Natural killer cell (primary cell): ENCODE measurements at regions not wholly inside any gene's neighbourhood (a gene's known extent, or its start where the extent isn't known, plus 50 kb on each side); places are given as distances from the start of the nearest gene placed in this dataset.

Experiments used
- ATAC-seq, 3 donors: fragments of 150-1000 bp in 2 of 3; fragments of 200-7000 bp in 1 of 3; cut with Tn5 transposase; 1 replicate in 1 of 3; 2 replicates in 2 of 3; pipeline ENCODE4 v1.10.0; 2021; ENCODE audit warnings: mild to moderate bottlenecking in 2 of 3, moderate library complexity in 2 of 3
- DNase-seq, 2 donors: peaks; one replicate each; pipeline versions ENCODE4 v3.0.0 to v3.0.0-alpha.2; 2013 to 2021; ENCODE audit warnings: mixed read lengths in 1 of 2
- H3K27ac ChIP-seq: one replicate; pipeline ENCODE4 v1.5.1; 2013; ENCODE audit warnings: mild to moderate bottlenecking, low read length
- H3K27me3 ChIP-seq: one replicate; pipeline ENCODE4 v1.6.1; 2013; ENCODE audit warnings: low read length; ENCODE audit not compliant: control insufficient read depth, insufficient read depth
- H3K36me3 ChIP-seq: one replicate; pipeline ENCODE4 v1.6.1; 2013; ENCODE audit warnings: low read length; ENCODE audit not compliant: control insufficient read depth, insufficient read depth
- H3K4me1 ChIP-seq: one replicate; pipeline ENCODE4 v1.6.1; 2013; ENCODE audit warnings: low read length; ENCODE audit not compliant: control insufficient read depth, insufficient read depth
- H3K4me3 ChIP-seq: one replicate; pipeline ENCODE4 v1.5.1; 2013; ENCODE audit warnings: low read length
- H3K9me3 ChIP-seq: one replicate; pipeline ENCODE4 v1.6.1; 2013; ENCODE audit warnings: low read length; ENCODE audit not compliant: control insufficient read depth, insufficient read depth
- H3K27ac Mint-ChIP-seq, 2 donors: one replicate each; pipeline ENCODE4 v1.8.0; 2022; ENCODE audit warnings: mild to moderate bottlenecking in 2 of 2, mixed read lengths in 2 of 2, moderate library complexity in 1 of 2
- H3K27me3 Mint-ChIP-seq, 2 donors: one replicate each; pipeline ENCODE4 v1.8.0; 2022; ENCODE audit warnings: low read depth in 2 of 2, mixed read lengths in 2 of 2
- H3K36me3 Mint-ChIP-seq: one replicate; pipeline ENCODE4 v1.8.0; 2022; ENCODE audit warnings: mixed read lengths
- H3K4me1 Mint-ChIP-seq, 2 donors: one replicate each; pipeline ENCODE4 v1.8.0; 2022; ENCODE audit warnings: mixed read lengths in 2 of 2
- H3K4me3 Mint-ChIP-seq: one replicate; pipeline ENCODE4 v1.8.0; 2022; ENCODE audit warnings: mild to moderate bottlenecking, moderate library complexity, mixed read lengths
- H3K9me3 Mint-ChIP-seq, 2 donors: one replicate each; pipeline ENCODE4 v1.8.0; 2022; ENCODE audit warnings: mixed read lengths in 2 of 2
- CTCF ChIP-seq: fragments of 200-600 bp; IDR thresholded peaks from one replicate; pipeline ENCODE4 v1.8.0; 2022; ENCODE audit warnings: antibody characterized with exemption
- WGBS: methylation state at CpG from one replicate; pipeline ENCODE4 v1.1.7; 2013; ENCODE audit warnings: missing lambda C conversion rate; ENCODE audit not compliant: insufficient coverage; 5-methylcytosine and 5-hydroxymethylcytosine counted together
- intact Hi-C: fragments of 100-400 bp; cut with micrococcal nuclease; formaldehyde crosslinking; loops from one replicate; pipeline ENCODE4 v1.14.2; 2022

- no peak overlapping the region for H3K4me3 Mint-ChIP-seq
These were observed 134.0 kb upstream of the SUCLG2 start for GRCh38 chr3:67788396-67788795.

GRCh38 chr3:67783281-67784250 lies 129.2 kb upstream of the SUCLG2 start:
- Mint-ChIP-seq H3K9me3 (peaks cover 0 to 5% of the 10 kb centered on the region in 2 donors), H3K4me3 (no peak overlapping the region), H3K27ac (no peak overlapping the region), H3K4me1 (no peaks in the 10 kb centered on the region), H3K36me3 (peaks cover 20% of the 10 kb centered on the region), H3K27me3 (peaks cover 24 to 47% of the 10 kb centered on the region in 2 donors)
- Histone ChIP-seq H3K36me3 (no peaks in the 10 kb centered on the region), H3K4me3 (no peak overlapping the region), H3K27me3 (no peaks in the 10 kb centered on the region), H3K27ac (no peak overlapping the region), H3K9me3 (peaks cover 4% of the 10 kb centered on the region), H3K4me1 (no peaks in the 10 kb centered on the region)
- 50% methylated on average over 2 of the region's 3 CpGs for WGBS
- intact Hi-C loops = no loop called here
- DNase-seq (no peak), ATAC-seq (no peak)
- TF ChIP-seq CTCF = no peak

More at GRCh38 chr3:67788396-67788795, 134.0 kb upstream of the SUCLG2 start:
- intact Hi-C loops = no loop called here
- Histone ChIP-seq H3K4me1 (no peaks in the 10 kb centered on the region), H3K9me3 (peaks cover 4% of the 10 kb centered on the region), H3K36me3 (no peaks in the 10 kb centered on the region), H3K27ac (no peak overlapping the region), H3K27me3 (no peaks in the 10 kb centered on the region), H3K4me3 (no peak overlapping the region)
- TF ChIP-seq CTCF = no peak
- Mint-ChIP-seq H3K27ac (no peak overlapping the region), H3K27me3 (peaks cover 22 to 57% of the 10 kb centered on the region in 2 donors), H3K4me1 (peaks cover 5 to 8% of the 10 kb centered on the region in 2 donors), H3K9me3 (peaks cover 0 to 5% of the 10 kb centered on the region in 2 donors), H3K36me3 (peaks cover 20% of the 10 kb centered on the region)
- no peak for DNase-seq
- 95% methylated on average over 6 of the region's 6 CpGs for WGBS
- ATAC-seq = no peak

- no peak overlapping the region for H3K27ac ChIP-seq
- H3K4me1 Mint-ChIP-seq = no peaks in the 10 kb centered on the region
- H3K9me3 Mint-ChIP-seq = peaks cover 2 to 5% of the 10 kb centered on the region in 2 donors
- TF ChIP-seq CTCF = no peak
- H3K36me3 ChIP-seq = no peaks in the 10 kb centered on the region
- H3K9me3 ChIP-seq = peaks cover 4% of the 10 kb centered on the region
- no peak overlapping the region for H3K4me3 Mint-ChIP-seq
- 93% methylated on average over 7 of the region's 7 CpGs for WGBS
- H3K27ac Mint-ChIP-seq = no peak overlapping the region
- H3K27me3 Mint-ChIP-seq = peaks cover 20 to 35% of the 10 kb centered on the region in 2 donors
- no peak overlapping the region for H3K4me3 ChIP-seq
- H3K27me3 ChIP-seq = no peaks in the 10 kb centered on the region
- H3K36me3 Mint-ChIP-seq = peaks cover 24% of the 10 kb centered on the region
- intact Hi-C loops = no loop called here
- H3K4me1 ChIP-seq = no peaks in the 10 kb centered on the region
- ATAC-seq (no peak), DNase-seq (no peak)
These were observed 127.5 kb upstream of the SUCLG2 start for GRCh38 chr3:67781871-67782270.
